ENCODE measurements at regions not wholly inside any gene's neighbourhood (a gene's known extent, or its start where the extent isn't known, plus 50 kb on each side); places are given as distances from the start of the nearest gene placed in this dataset.

DNA sequence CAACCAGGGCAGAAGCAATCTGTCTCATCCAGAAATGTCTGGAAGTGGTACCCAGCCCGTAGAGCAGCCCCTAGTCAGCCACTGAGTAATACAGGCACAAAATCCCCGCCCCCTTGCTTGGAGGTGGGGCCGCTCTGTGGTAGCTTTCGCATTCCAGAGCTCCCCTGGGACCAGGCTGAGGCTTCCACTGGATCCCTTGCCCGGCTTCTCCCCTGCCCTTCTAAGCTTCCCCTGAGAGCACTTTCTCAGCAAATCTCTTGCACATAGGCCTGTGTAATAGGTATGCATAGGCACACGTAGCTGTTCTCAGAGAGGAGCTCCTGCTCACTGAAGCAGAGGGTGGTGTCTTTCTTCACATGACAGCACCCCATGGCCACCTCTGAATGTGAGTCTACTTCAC is 144.2 kb downstream of the BMS1 start:
- Histone ChIP-seq H3K27me3 (ENCODE audit: control insufficient read depth in 1 of 2, insufficient read depth in 2 of 2, low read length in 2 of 2) (peaks cover 11 to 23% of the 10 kb centered on the region in 2 experiments), H3K36me3 (ENCODE audit: insufficient read depth, low read length) (no peaks in the 10 kb centered on the region), H3K4me3 (ENCODE audit: low read length) (no peak overlapping the region), H3K27ac (ENCODE audit: low read depth in 1 of 2, low read length in 2 of 2) (no peak overlapping the region), H3K9me3 (ENCODE audit: control insufficient read depth in 1 of 2, insufficient read depth in 1 of 2, low read length in 2 of 2) (peaks cover 0 to 4% of the 10 kb centered on the region in 2 experiments), H3K4me1 (ENCODE audit: insufficient read depth, low read length) (no peaks in the 10 kb centered on the region)
- intact Hi-C loops (cut with DNase I, micrococcal nuclease): no loop called here
- no peak overlapping the region for H3K4me3 Mint-ChIP-seq
- no peaks in the 10 kb centered on the region for H3K36me3 Mint-ChIP-seq (ENCODE audit: low read depth)
- no peak overlapping the region for H3K27ac Mint-ChIP-seq
- CTCF ChIA-PET: no interaction called here
- ATAC-seq (ENCODE audit: poor library complexity) (no peak), DNase-seq (no peak)
- H3K9me3 Mint-ChIP-seq: peaks cover 7% of the 10 kb centered on the region
- TF ChIP-seq, protein P1, sequence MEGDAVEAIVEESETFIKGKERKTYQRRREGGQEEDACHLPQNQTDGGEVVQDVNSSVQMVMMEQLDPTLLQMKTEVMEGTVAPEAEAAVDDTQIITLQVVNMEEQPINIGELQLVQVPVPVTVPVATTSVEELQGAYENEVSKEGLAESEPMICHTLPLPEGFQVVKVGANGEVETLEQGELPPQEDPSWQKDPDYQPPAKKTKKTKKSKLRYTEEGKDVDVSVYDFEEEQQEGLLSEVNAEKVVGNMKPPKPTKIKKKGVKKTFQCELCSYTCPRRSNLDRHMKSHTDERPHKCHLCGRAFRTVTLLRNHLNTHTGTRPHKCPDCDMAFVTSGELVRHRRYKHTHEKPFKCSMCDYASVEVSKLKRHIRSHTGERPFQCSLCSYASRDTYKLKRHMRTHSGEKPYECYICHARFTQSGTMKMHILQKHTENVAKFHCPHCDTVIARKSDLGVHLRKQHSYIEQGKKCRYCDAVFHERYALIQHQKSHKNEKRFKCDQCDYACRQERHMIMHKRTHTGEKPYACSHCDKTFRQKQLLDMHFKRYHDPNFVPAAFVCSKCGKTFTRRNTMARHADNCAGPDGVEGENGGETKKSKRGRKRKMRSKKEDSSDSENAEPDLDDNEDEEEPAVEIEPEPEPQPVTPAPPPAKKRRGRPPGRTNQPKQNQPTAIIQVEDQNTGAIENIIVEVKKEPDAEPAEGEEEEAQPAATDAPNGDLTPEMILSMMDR (IDR thresholded peaks at IDR 0.05): no peak
- H3K27me3 Mint-ChIP-seq: peaks cover 10% of the 10 kb centered on the region
- POLR2A ChIA-PET: no interaction called here
- no peaks in the 10 kb centered on the region for H3K4me1 Mint-ChIP-seq (ENCODE audit: low read depth)

DNA sequence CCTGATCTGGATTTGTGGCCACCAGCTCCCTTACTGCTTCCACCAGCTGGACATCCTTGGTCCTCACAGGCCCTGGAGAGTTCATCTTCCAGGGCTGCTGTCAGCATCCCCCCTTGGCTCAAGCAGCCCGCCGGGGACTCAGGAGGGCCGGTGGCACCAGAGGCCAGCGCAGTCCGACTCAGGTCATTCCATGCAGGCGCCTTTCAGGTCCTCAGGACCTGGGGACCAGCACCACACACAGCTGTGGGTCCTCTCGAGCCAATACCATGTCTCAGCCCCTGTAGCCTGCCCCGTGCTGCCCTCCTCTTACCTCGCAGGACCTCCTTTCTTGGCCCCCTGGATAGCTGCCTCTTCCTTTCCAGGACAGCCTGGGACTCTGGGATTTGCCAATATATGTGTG is 145.5 kb downstream of the BMS1 start:
- intact Hi-C loops (cut with DNase I, micrococcal nuclease): no loop called here
- peaks cover 11 to 23% of the 10 kb centered on the region in 2 experiments for H3K27me3 ChIP-seq (ENCODE audit: control insufficient read depth in 1 of 2, insufficient read depth in 2 of 2, low read length in 2 of 2)
- peaks cover 5% of the 10 kb centered on the region for H3K4me1 Mint-ChIP-seq (ENCODE audit: low read depth)

DNA sequence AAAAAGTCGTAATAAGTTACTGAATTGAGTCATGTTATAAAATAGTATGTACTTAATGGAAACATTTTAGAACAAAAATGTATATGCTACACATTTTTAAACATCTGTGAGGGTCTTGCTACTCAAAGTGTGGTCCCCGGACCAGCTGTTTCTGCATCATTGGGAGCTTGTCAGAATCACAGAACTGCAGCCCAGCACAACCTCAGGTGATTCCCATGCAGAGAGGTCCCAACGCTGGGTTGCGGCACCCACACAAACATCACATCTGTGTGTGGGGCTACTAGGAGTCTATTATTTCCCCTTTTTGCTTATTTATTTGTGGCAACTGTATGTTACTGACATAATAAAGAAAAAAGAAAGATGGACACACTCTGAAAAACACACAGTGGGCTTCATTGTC is 146.6 kb downstream of the BMS1 start:
- H3K36me3 ChIP-seq (ENCODE audit: insufficient read depth, low read length): no peaks in the 10 kb centered on the region
- peaks cover 10% of the 10 kb centered on the region for H3K27me3 Mint-ChIP-seq
- no peak overlapping the region for H3K4me3 ChIP-seq (ENCODE audit: low read length)
- H3K4me1 Mint-ChIP-seq (ENCODE audit: low read depth): peaks cover 11% of the 10 kb centered on the region
- H3K27ac ChIP-seq (ENCODE audit: low read depth in 1 of 2, low read length in 2 of 2): no peak overlapping the region
- ATAC-seq (ENCODE audit: poor library complexity) (no peak), DNase-seq (no peak)
- TF ChIP-seq, protein P1 (IDR thresholded peaks at IDR 0.05): no peak
- ChIA-PET CTCF (no interaction called here), POLR2A (no interaction called here)
- no peak overlapping the region for H3K27ac Mint-ChIP-seq
- H3K36me3 Mint-ChIP-seq (ENCODE audit: low read depth): no peaks in the 10 kb centered on the region
- no peak overlapping the region for H3K4me3 Mint-ChIP-seq
- intact Hi-C loops (cut with DNase I, micrococcal nuclease): no loop called here
- H3K4me1 ChIP-seq (ENCODE audit: insufficient read depth, low read length): peaks cover 19% of the 10 kb centered on the region
- peaks cover 11 to 27% of the 10 kb centered on the region in 2 experiments for H3K27me3 ChIP-seq (ENCODE audit: control insufficient read depth in 1 of 2, insufficient read depth in 2 of 2, low read length in 2 of 2)
- no peaks in the 10 kb centered on the region for H3K9me3 Mint-ChIP-seq
- H3K9me3 ChIP-seq (ENCODE audit: control insufficient read depth in 1 of 2, insufficient read depth in 1 of 2, low read length in 2 of 2): peaks cover 0 to 12% of the 10 kb centered on the region in 2 experiments

More for the DNA sequence above, 145.5 kb downstream of the BMS1 start:
- H3K36me3 ChIP-seq (ENCODE audit: insufficient read depth, low read length): no peaks in the 10 kb centered on the region
- Mint-ChIP-seq H3K27me3 (peaks cover 10% of the 10 kb centered on the region), H3K9me3 (peaks cover under 1% of the 10 kb centered on the region), H3K36me3 (ENCODE audit: low read depth) (no peaks in the 10 kb centered on the region), H3K4me3 (no peak overlapping the region), H3K27ac (no peak overlapping the region)
- peaks cover 0 to 4% of the 10 kb centered on the region in 2 experiments for H3K9me3 ChIP-seq (ENCODE audit: control insufficient read depth in 1 of 2, insufficient read depth in 1 of 2, low read length in 2 of 2)
- no peak overlapping the region for H3K4me3 ChIP-seq (ENCODE audit: low read length)
- no peak overlapping the region for H3K27ac ChIP-seq (ENCODE audit: low read depth in 1 of 2, low read length in 2 of 2)
- H3K4me1 ChIP-seq (ENCODE audit: insufficient read depth, low read length): peaks cover 8% of the 10 kb centered on the region
- ChIA-PET CTCF (no interaction called here), POLR2A (no interaction called here)
- ATAC-seq (ENCODE audit: poor library complexity) (no peak), DNase-seq (no peak)
- TF ChIP-seq, protein P1 (IDR thresholded peaks at IDR 0.05): no peak
